Suprapubic skin (tissue), 4 donors: ENCODE measurements at regions not wholly inside any gene's neighbourhood (a gene's known extent, or its start where the extent isn't known, plus 50 kb on each side); places are given as distances from the start of the nearest gene placed in this dataset.

Source experiments
- DNase-seq, 2 donors: peaks; one replicate each; pipeline ENCODE4 v3.0.0-alpha.2; 2019; ENCODE audit warnings: low spot score in 2 of 2
- H3K27ac ChIP-seq: fragments of 200-600 bp; sonication (generic); one replicate; pipeline ENCODE4 v1.5.1; 2019
- H3K27me3 ChIP-seq: fragments of 200-600 bp; sonication (generic); one replicate; pipeline ENCODE4 v1.5.1; 2019
- H3K36me3 ChIP-seq: fragments of 200-600 bp; sonication (generic); one replicate; pipeline ENCODE4 v1.5.1; 2019
- H3K4me1 ChIP-seq: fragments of 200-600 bp; sonication (generic); one replicate; pipeline ENCODE4 v1.5.1; 2019
- H3K4me3 ChIP-seq: fragments of 200-600 bp; sonication (generic); one replicate; pipeline ENCODE4 v1.5.1; 2019; ENCODE audit warnings: mild to moderate bottlenecking
- H3K9me3 ChIP-seq: fragments of 200-600 bp; sonication (generic); one replicate; pipeline ENCODE4 v1.5.1; 2019
- EP300 ChIP-seq: sonication (generic); formaldehyde crosslinking; IDR thresholded peaks from one replicate; pipeline ENCODE4 v1.6.1; 2017; ENCODE audit warnings: antibody characterized with exemption
- POLR2A ChIP-seq, 2 donors: fragments of 450-650 bp; IDR thresholded peaks; one replicate each; pipeline ENCODE4 v1.6.1; 2017; ENCODE audit warnings: antibody characterized with exemption in 2 of 2, mild to moderate bottlenecking in 2 of 2, moderate library complexity in 2 of 2
- POLR2AphosphoS5 ChIP-seq, 3 donors: sonication (generic); formaldehyde crosslinking; IDR thresholded peaks; one replicate each; pipeline ENCODE4 v1.6.1; 2017; ENCODE audit warnings: antibody characterized with exemption in 3 of 3
- WGBS: methylation state at CpG from one replicate; pipeline ENCODE4 v1.1.5; 2018; 5-methylcytosine and 5-hydroxymethylcytosine counted together
- TF ChIP-seq, protein P1 (sequence below), 2 donors: fragments of 200-600 bp in 1 of 2; fragments of 450-650 bp in 1 of 2; sonication (generic) in 1 of 2; IDR thresholded peaks; one replicate each; pipeline ENCODE4 v1.5.1; 2016 to 2019; ENCODE audit warnings: antibody characterized with exemption in 2 of 2, mild to moderate bottlenecking in 1 of 2, moderate library complexity in 1 of 2

DNA sequence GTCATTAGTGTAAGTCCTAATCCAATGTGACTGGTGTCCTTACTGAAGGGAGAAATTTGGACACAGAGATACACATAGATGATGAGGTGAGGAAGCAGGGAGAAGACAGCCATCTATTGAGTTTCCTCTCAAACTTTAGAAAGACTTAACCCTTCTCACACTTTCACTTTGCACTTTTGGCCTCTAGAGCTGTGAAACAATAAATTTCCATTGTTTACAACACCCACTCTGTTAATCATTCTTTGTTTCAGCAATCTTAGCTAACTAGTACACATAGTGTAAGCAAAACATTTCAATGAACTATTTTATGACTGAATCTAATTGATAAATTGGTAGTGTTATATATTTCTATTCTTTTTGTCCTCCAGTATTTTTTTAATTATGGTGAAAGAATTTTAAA is 1092.8 kb upstream of the POT1 start:
- Histone ChIP-seq H3K36me3 (no peaks in the 10 kb centered on the region), H3K27me3 (no peaks in the 10 kb centered on the region), H3K27ac (no peak overlapping the region), H3K4me1 (no peaks in the 10 kb centered on the region), H3K4me3 (no peak overlapping the region), H3K9me3 (no peaks in the 10 kb centered on the region)
- DNase-seq = no peak
- TF ChIP-seq, protein P1, sequence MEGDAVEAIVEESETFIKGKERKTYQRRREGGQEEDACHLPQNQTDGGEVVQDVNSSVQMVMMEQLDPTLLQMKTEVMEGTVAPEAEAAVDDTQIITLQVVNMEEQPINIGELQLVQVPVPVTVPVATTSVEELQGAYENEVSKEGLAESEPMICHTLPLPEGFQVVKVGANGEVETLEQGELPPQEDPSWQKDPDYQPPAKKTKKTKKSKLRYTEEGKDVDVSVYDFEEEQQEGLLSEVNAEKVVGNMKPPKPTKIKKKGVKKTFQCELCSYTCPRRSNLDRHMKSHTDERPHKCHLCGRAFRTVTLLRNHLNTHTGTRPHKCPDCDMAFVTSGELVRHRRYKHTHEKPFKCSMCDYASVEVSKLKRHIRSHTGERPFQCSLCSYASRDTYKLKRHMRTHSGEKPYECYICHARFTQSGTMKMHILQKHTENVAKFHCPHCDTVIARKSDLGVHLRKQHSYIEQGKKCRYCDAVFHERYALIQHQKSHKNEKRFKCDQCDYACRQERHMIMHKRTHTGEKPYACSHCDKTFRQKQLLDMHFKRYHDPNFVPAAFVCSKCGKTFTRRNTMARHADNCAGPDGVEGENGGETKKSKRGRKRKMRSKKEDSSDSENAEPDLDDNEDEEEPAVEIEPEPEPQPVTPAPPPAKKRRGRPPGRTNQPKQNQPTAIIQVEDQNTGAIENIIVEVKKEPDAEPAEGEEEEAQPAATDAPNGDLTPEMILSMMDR (IDR thresholded peaks at IDR 0.05) = no peak
- TF ChIP-seq POLR2AphosphoS5 (IDR thresholded peaks at IDR 0.05) (no peak), EP300 (no peak), POLR2A (IDR thresholded peaks at IDR 0.05) (no peak)

DNA sequence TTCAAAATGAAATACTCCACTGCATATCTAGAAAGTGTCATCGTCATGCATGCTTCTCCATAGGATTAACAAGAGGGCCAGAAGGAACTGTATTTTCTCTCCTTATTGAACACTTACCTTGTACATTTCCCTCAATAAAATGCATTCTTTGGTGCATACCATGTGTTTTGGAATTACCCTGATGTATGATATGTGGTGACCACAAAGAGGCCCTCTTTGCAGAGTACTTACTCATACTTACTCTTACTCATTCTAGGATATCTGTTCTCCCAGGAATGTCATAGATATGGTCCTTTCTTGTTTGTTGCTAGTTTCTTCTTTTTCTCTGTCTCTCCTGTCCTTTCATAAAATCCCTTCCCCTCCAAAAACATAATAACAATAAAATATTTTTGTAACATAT is 1087.1 kb upstream of the POT1 start:
- Histone ChIP-seq H3K27me3 (no peaks in the 10 kb centered on the region), H3K36me3 (no peaks in the 10 kb centered on the region), H3K4me3 (no peak overlapping the region), H3K4me1 (no peaks in the 10 kb centered on the region), H3K9me3 (no peaks in the 10 kb centered on the region), H3K27ac (no peak overlapping the region)
- no peak for DNase-seq
- TF ChIP-seq POLR2AphosphoS5 (IDR thresholded peaks at IDR 0.05) (no peak), EP300 (no peak), POLR2A (IDR thresholded peaks at IDR 0.05) (no peak)
- TF ChIP-seq, protein P1 (IDR thresholded peaks at IDR 0.05) = no peak
- WGBS = 93% methylated on average over 1 of the region's 1 CpG

DNA sequence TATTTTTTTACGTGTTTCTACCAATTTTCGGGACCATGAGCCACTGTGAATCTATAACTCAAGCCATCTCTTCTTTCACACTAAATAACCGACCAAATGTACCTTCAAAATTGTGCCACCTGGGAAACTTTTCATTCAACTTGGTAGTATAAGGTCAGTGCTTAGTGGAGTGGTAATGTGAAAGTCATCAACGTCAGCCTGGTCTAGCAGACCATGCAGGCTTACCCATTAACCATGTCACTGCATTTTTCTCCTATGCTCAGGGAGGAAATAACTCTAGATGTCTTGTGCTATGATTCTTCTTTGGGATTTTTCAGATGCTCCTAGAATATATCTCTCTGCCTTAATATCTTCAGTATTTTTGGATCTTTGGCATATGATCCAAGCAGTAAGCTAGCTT is 1075.4 kb upstream of the POT1 start:
- H3K27ac ChIP-seq = no peak overlapping the region
- H3K9me3 ChIP-seq = peaks cover 4% of the 10 kb centered on the region
- no peak overlapping the region for H3K4me3 ChIP-seq
- H3K27me3 ChIP-seq = no peaks in the 10 kb centered on the region
- 73% methylated on average over 4 of the region's 4 CpGs for WGBS
- TF ChIP-seq, protein P1 (IDR thresholded peaks at IDR 0.05) = no peak
- TF ChIP-seq POLR2A (IDR thresholded peaks at IDR 0.05) (no peak), EP300 (no peak), POLR2AphosphoS5 (IDR thresholded peaks at IDR 0.05) (no peak)
- H3K4me1 ChIP-seq = no peaks in the 10 kb centered on the region
- no peaks in the 10 kb centered on the region for H3K36me3 ChIP-seq
- no peak for DNase-seq

DNA sequence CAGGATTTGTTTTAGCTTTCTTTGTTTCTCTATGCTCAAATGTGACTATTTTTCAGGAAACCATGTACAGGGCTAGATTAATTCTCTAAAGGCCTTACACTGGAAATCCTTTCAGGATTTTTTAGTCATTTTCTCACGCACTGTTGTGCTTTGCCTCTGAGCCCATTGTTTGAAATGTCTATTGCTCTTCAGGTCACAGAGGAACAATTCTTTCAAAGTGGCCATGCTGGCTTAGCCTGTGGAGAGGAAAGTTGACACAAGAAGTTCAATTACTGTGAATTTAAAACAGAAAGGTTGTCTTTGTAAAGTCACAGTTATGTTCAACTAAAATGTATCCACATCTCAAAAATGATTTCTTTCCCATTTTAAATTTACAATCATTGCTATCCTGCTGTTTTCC is 1071.7 kb upstream of the POT1 start:
- Histone ChIP-seq H3K9me3 (no peaks in the 10 kb centered on the region), H3K27me3 (no peaks in the 10 kb centered on the region), H3K4me1 (no peaks in the 10 kb centered on the region), H3K4me3 (no peak overlapping the region), H3K36me3 (no peaks in the 10 kb centered on the region), H3K27ac (no peak overlapping the region)
- TF ChIP-seq POLR2AphosphoS5 (IDR thresholded peaks at IDR 0.05) = no peak
- TF ChIP-seq, protein P1 (IDR thresholded peaks at IDR 0.05) = no peak
- TF ChIP-seq EP300 = no peak
- no peak for TF ChIP-seq POLR2A (IDR thresholded peaks at IDR 0.05)
- 39% methylated on average over 1 of the region's 1 CpG for WGBS
- no peak for DNase-seq

DNA sequence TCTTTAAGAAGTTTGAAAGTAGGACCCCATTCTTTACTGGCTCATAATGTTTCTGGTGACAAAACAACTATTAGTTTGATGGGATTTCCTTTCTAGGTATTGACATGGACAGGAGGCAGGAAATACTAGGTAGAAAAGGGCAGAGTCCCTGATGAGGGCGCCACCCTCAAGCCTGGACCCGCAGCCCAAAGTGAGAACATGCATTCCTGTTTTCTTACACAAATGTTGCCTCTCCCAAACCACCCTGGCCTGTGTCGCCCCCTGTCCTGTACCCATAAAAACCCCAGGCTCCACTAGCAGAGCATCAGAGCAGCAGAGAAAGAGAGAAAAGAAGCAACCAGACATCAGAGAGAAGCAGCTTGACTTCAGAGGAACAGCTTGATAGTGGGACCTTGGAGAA is 1055.2 kb upstream of the POT1 start:
- H3K4me3 ChIP-seq = no peak overlapping the region
- no peak overlapping the region for H3K27ac ChIP-seq
- no peaks in the 10 kb centered on the region for H3K4me1 ChIP-seq
- no peaks in the 10 kb centered on the region for H3K9me3 ChIP-seq
- H3K36me3 ChIP-seq = no peaks in the 10 kb centered on the region
- no peaks in the 10 kb centered on the region for H3K27me3 ChIP-seq
- TF ChIP-seq POLR2A (IDR thresholded peaks at IDR 0.05) (no peak), EP300 (no peak), POLR2AphosphoS5 (IDR thresholded peaks at IDR 0.05) (no peak)
- TF ChIP-seq, protein P1 (IDR thresholded peaks at IDR 0.05) = no peak
- DNase-seq = no peak
- 91% methylated on average over 3 of the region's 3 CpGs for WGBS
